NB4 (cell line): ENCODE measurements at regions not wholly inside any gene's neighbourhood (a gene's known extent, or its start where the extent isn't known, plus 50 kb on each side); places are given as distances from the start of the nearest gene placed in this dataset.

ENCODE experiments used
- CTCF ChIP-seq: IDR thresholded peaks from one replicate; pipeline ENCODE4 v1.5.1; 2012; ENCODE audit warnings: low read depth, low read length
- MYC ChIP-seq: IDR thresholded peaks from 2 replicates; pipeline ENCODE4 v1.6.1; 2011; ENCODE audit warnings: low read depth, low read length
- POLR2A ChIP-seq: IDR thresholded peaks from 2 replicates; pipeline ENCODE4 v1.6.1; 2011; ENCODE audit warnings: mild to moderate bottlenecking; ENCODE audit not compliant: insufficient read length; ENCODE audit errors: extremely low read depth

GRCh38 chr6:77021232-77021631, 442.1 kb downstream of the HTR1B start:
- TF ChIP-seq CTCF, result no peak
- no peak for TF ChIP-seq MYC
- TF ChIP-seq POLR2A, result no peak
